PC-9 (cell line): ENCODE measurements at regions not wholly inside any gene's neighbourhood (a gene's known extent, or its start where the extent isn't known, plus 50 kb on each side); places are given as distances from the start of the nearest gene placed in this dataset.

Experiments used
- CTCF ChIP-seq: fragments of 200-600 bp; sonication (generic); conservative IDR thresholded peaks from 2 replicates; pipeline ENCODE4 v1.6.1; 2017; ENCODE audit warnings: mixed run types, antibody characterized with exemption, mild to moderate bottlenecking, moderate library complexity
- EZH2 ChIP-seq: fragments of 200-600 bp; sonication (generic); IDR thresholded peaks from 2 replicates; pipeline ENCODE4 v1.8.0; 2017; ENCODE audit warnings: antibody characterized with exemption, low read depth

GRCh38 chr4:66972087-66972486 is 573.2 kb downstream of the CENPC start:
- TF ChIP-seq CTCF (no peak), EZH2 (no peak)
